DMS114 treated with DMSO at 0.1 percent for 48 hours (cell line): ENCODE measurements at regions not wholly inside any gene's neighbourhood (a gene's known extent, or its start where the extent isn't known, plus 50 kb on each side); places are given as distances from the start of the nearest gene placed in this dataset.
"Not testable (repeated sequence)": the region's sequence is repeated elsewhere in the genome, so short reads cannot be mapped to it uniquely, and the experiment has no call there.

Experiments used
- DNase-seq: peaks from one replicate; lab custom pipeline; 2025; ENCODE audit not compliant: unreplicated experiment; lab: John Stamatoyannopoulos, UW

- no peak for DNase-seq
These were observed 321.5 kb upstream of the HNRNPA3 start for GRCh38 chr2:176891105-176891504.

- no peak for DNase-seq
These were observed 320.7 kb upstream of the HNRNPA3 start for GRCh38 chr2:176891857-176892256.

DNA sequence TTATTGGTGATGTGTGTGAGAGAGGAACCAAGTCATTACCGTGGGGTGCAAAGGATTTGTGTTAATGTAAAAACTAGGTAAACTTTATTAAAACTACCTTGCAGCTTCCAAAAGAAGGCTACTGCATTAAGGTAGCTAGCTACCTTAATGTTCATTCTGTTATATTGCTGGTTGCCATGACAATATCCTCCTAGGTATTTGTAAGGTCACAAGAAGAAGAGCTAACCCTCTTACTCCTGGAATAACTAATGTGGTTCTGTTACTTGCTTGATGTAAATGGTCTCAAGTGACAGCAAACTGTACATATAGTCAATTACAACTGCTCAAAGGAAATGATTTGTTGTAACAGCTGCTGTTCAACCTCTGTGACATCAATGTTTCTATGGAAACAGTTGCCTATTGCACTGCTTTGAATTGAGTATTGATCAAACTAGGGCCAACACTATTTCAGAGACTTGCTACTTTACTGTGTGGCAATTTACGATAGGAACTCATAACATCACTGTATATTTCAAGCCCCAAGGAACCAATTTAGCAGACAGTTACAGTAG lies 319.8 kb upstream of the HNRNPA3 start:
- no peak for DNase-seq

- DNase-seq = no peak
These were observed 317.4 kb upstream of the HNRNPA3 start for GRCh38 chr2:176895158-176895557.

DNA sequence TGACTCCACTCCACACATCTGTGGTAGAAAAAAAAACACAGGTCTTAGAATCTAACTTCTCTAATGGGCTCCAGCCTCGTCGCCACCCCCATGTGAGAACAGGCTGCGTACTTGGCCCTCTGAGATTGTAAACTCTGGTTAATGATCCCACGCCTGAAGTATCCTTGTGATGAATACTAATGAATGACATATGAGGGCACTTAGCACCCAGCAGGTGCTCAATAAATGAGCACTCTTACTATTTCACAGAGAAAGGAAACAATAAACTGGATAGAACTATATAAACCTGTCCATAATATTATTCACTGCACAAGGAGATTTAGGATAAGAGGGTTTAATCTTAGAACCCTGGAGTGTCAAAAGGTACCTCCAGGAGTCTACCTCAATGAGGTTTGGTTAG lies 310.1 kb upstream of the HNRNPA3 start:
- DNase-seq = no peak

GRCh38 chr2:176904053-176904452 lies 308.5 kb upstream of the HNRNPA3 start:
- DNase-seq = not testable (repeated sequence)

- DNase-seq = no peak
These were observed 305.3 kb upstream of the HNRNPA3 start for GRCh38 chr2:176907341-176907740.

DNA sequence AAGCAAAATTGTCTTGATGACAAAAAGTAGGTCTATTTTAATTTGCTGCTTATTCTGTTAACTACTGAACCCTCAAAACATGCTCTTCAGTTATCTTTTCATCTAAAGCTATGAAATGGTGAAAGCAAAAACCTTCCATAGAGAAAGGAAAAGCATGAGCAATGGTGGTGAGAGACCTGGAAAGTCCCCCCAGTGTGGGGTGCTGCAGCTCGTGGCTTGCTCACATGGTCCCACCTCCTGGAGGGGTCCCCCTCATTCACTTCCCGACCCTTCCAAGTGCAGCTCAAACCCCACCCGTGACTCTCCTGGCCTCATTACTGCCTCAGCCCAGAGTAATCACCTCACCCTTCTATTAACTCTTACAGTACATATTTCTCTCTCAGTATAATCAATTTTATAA lies 301.8 kb upstream of the HNRNPA3 start:
- no peak for DNase-seq

DNA sequence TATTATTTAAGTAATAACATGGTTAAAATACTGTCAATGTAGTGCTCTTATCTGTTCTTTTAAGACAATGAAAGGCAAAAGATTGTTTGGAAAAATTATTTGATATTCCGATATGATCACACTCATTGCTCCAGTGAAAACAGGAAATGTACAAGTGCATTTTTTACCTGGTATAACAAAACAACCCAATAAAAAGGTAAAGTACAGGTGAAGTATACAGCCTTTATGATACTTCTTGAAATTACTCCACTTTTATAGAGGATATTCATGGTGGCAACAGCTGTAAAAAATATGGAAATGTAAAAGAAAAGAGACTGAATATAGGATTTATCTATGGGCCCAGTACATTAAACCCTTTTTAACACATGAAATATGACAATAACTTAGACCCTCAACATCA lies 298.6 kb upstream of the HNRNPA3 start:
- DNase-seq = no peak

DNA sequence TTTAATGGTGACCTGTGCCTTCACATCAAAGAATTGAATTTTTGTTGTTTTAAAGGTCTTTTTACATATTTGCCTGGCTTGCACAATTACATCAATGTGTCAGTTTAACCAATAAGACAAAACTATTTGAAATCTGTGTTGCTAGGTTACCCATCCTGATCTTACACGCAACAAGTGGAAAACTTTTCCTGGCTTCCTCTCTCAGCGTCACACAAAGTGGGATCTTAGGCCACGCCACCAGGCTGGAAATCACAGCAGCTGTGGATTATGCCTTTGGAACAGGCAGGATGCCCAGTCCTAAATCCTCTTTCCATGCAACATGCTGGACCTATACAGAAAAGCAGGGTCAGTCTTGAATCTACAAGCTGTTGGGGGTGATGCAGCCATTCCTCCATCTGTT lies 298.2 kb upstream of the HNRNPA3 start:
- DNase-seq = no peak

- DNase-seq = not testable (repeated sequence)
These were observed 290.0 kb upstream of the HNRNPA3 start for GRCh38 chr2:176922545-176922944.

DNA sequence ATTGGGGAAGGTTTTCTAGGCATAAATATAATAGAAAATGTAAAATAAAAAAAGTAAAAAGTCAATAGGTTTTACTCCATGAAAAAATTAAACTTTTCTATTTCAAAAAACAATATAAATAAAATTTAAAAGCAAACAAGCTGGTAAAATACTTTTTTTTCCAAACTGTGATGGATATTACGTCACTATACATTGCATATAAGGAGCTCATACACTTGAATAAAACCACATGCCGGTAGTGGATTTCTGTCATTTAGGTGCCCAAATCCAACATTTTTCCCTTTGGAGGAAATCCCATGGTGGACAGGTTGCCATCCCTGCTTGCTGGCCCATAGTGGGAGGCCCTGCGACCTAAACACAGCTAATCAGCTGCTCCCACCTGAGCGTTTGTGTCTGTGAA lies 289.4 kb upstream of the HNRNPA3 start:
- no peak for DNase-seq

GRCh38 chr2:176924909-176925534 lies 287.6 kb upstream of the HNRNPA3 start:
- DNase-seq = no peak

DNA sequence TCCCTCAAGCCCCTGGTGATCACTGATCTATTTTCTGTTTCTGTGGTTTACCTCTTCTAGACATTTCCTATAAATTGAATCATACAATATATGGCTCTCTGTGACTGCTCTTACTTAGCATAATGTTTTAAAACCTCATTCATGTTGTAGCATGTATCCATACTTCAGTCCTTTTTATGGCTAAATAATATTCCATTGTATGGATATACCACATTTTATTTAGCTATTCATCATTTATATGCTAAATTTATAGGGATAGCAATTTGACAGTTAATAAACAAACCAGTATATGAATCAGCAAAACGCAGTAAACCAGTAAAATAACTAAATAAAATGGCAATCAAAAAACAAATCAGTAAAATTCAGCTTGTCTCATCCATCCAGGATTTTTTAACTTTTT lies 286.1 kb upstream of the HNRNPA3 start:
- DNase-seq = no peak

- DNase-seq = not testable (repeated sequence)
These were observed 283.2 kb upstream of the HNRNPA3 start for GRCh38 chr2:176929387-176929786.

DNA sequence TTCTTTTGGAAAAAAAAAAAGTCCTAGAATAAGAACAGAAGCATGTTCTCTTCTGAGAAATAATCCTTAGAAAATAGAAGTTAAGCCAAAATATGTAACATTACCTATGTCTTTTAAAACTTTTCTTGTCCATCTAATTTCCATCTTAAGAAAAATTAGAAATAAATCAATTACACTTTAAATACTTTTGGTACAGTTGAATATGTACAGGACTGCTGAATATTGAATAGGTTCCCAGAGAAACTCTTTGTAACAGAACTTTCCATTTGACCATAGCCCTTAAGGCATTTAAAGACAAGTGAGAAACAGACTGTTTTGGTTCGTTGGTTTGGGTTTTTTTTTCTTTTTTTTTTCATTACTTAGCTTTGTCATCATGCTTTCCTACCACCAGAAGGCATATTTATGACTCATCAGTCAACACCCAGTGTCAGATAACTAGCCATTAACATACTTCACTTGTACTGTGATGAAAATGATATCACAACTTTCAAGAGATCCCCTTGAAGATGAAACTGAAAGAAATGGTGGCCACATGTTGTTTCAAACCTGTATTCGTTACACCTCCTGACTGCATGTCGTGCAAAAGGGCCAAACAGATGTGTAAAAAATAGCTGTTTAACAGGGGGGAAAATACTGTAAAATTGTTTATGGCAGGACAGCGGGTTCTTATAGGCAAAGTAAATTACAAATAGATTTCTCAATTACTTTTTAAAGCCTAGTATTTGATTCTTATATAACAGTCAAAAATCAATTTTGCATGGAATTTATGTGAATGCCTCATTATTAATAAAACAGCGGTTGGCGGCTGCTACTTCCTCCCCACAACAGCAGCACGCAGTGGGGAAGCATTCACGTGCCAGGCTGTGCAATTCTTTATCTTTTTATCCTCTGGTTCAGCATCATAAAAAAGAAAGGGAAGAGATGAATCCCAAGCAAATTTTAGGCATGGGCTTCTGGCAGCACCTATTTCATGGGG lies 280.7 kb upstream of the HNRNPA3 start:
- no peak for DNase-seq

- no peak for DNase-seq
These were observed 278.5 kb upstream of the HNRNPA3 start for GRCh38 chr2:176934131-176934530.

DNA sequence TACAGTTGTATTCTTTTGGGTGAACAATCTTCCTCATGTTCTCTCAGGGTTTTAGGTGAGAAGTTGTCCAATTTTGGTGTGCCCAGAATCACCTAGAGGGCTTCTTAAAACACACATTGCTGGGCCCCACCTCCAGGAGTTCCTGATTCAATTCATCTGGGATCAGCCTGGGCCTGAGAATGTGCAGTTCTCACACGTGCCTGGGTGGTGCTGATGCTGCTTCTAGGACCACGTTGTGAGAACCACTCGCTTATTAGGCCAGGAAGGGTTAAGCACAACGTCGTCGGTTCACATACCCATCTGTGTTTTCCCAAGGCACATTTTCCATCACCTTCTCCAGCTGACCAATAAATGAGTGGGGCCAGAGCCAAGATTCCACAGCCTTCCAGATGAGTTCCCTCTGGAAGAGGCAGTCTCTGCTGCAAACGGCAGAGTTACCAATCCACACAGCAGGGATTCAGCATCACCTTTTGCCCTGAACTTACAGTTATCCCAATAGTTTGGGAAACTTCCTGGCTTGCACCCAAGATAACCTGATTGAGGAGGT lies 277.7 kb upstream of the HNRNPA3 start:
- DNase-seq = no peak

DNA sequence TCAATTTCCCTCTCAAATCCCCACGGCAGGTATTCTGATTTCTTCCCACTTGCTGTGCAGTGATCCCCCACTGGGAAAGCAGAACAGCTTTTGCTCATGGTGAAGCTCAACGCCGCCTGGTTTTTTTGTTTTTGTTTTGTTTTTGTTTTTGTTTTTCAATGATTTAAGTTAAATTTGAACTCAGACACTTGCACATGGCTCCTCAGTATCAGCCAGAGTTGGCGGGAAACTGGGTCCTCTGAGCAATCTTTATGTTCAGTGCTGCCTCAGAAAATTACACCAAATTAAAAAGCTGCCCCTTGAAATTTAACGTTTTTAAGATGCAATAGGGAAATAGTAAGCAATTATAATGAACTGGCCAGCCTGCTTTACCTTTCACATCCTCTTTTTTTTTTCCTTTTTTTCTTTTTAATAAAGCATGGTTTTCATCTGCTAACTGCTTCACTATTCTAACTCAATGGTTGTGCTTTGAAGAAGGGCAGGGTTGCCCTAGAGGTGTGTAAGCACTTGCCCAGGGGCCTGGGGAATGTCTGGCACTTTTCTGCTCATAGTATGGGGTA lies 277.0 kb upstream of the HNRNPA3 start:
- DNase-seq = no peak

GRCh38 chr2:176936410-176936809 lies 276.2 kb upstream of the HNRNPA3 start:
- DNase-seq = no peak

GRCh38 chr2:176944998-176945397 lies 267.6 kb upstream of the HNRNPA3 start:
- DNase-seq = no peak
